HTR-8/SVneo (cell line): ENCODE measurements at regions not wholly inside any gene's neighbourhood (a gene's known extent, or its start where the extent isn't known, plus 50 kb on each side); places are given as distances from the start of the nearest gene placed in this dataset.
"Not testable (repeated sequence)": the region's sequence is repeated elsewhere in the genome, so short reads cannot be mapped to it uniquely, and the experiment has no call there.

Experiments
- DNase-seq: peaks from one replicate; pipeline ENCODE4 v3.0.0; 2011; ENCODE audit warnings: low spot score, mixed read lengths; ENCODE audit not compliant: insufficient read length
- FAIRE-seq: peaks from 2 replicates; lab custom pipeline; 2011; peaks lifted over from hg19 to GRCh38; lab: Jason Lieb, UNC

GRCh38 chr2:21379668-21380067 is 255.9 kb downstream of the TDRD15 start:
- DNase-seq, FAIRE-seq: not testable (repeated sequence)

DNA sequence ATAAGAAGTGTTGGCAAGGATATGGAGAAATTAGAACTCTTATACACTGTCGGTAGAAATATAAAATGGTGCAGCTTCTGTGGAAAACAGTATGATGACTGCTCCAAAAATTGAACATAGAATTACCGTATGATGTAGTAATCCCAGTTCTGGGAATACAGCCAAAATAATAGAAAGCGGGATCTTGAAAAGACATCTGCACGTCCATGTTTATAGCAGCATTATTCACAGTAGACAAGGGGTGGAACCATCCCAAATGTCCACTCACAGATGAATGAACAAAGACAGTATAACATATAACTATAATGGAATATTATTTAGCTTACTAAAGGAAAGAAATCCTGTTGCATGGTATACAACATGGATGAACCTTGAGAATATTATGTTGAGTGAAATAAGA is 257.7 kb downstream of the TDRD15 start:
- FAIRE-seq (no peak), DNase-seq (no peak)

DNA sequence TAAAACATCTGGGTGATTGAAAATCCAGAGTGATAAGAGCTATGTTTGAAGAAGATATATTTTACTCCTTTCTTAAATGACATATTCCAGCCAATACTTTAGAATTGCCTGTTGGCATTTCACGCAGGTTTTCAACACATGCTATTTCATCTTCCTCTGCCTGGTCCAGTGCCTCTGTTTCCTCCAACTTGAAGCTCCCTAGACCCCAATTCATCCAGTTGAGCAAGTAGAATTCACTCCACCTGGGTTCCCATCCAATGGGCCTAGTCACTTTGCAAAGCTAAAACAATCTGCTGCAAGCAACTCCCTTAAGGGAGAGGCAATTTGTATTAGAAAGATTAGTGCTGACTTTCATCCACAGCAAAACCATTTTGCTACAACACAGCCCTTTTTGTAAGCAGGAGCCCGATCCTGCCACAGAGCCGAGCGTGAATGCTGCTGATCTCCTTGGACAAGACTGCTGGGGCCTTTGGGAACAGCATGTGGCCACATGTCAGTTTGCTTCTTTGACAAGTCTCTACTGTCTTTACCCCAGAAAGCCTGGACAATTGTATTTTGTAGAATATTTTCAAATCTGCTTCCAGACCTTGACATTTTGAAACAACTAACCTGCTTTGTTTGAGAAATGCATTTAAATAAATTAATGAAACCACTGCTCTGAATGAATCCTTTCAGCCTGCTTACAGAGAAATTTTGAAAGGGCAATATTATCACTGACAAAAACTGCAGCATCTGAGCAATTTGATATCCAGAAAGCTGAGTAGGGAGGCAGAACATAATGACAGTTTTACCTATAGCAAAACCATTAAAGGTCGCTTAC is 259.1 kb downstream of the TDRD15 start:
- no peak for DNase-seq
- no peak for FAIRE-seq

DNA sequence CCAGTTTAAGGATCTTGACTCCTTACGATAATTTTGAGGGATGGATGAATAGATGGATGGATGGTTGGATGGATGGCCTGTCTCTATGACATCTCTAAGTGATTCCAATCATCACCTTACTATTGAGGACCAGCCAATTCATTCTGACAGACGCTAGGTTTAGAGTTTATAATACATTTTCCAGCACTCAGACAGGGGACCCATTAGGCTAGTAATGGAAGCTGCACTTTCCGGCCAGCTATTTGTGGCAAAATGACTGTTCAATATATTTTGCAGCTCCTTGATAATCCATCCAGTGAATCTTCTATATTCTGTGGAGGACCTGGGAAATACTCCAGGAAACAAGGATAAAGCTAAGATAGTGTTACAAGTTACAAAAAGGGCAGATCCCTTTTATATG is 262.9 kb downstream of the TDRD15 start:
- no peak for FAIRE-seq
- DNase-seq: no peak

DNA sequence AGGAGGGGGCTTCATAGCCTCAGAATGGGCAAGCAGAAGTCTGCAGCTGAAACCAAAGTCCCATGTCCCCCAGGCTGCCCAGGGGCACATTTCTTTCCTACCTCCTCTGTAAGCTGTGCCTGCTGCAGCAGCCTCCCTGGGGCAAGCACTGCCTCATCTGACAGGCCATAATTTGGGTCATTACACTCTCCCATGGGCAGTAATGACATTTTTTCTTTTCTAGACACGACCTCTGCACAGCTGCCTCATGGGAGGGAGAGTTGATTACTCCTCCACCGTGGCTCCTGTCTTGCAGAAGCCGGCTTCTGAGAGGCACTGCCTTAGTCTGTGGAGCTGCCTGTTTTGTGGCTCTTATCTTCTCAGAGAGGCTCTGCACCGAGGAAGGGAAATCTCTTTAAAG is 268.9 kb downstream of the TDRD15 start:
- DNase-seq: no peak
- FAIRE-seq: no peak

DNA sequence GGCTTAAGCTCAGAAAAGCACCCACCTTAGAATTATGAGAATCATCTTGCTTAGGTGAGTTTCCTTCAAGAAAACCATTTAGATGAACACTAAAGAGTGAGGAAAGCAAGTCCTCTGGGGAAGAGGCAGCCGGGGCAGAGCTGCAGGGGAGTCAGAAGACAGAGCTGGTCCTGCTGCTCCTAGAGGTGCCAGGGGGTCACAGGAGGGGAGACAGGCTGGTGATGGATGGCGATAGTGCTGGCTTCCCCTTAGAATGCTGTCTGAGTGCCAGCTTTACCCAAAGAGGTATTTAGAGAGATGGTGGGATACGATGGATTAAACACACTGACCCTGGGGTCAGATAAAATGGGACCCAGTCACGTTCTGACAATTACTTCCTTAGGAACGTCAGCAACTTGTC is 269.4 kb downstream of the TDRD15 start:
- FAIRE-seq (no peak), DNase-seq (no peak)

DNA sequence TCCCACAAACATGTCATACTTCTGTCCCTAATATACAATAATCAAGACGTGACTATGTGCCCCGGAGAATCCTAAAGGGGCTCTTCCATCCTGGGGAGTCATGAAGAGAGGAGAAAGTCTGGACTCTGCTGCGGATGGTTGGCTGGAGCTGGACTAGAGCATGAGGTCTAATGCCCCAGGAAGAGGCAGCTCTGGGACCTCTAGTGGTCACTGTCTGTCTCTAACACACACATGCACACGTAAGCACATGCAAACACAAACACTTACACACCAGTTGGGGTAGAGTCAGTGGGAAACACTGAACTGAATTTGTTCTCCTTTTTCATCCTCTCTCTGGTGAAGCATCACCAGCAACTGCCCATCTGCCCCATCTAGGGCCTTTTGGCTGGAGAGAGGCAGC is 271.6 kb downstream of the TDRD15 start:
- DNase-seq: no peak

GRCh38 chr2:21396252-21396651 is 272.5 kb downstream of the TDRD15 start:
- DNase-seq: no peak

More for the DNA sequence above, 271.6 kb downstream of the TDRD15 start:
- no peak for FAIRE-seq

GRCh38 chr2:21401022-21401698 is 277.4 kb downstream of the TDRD15 start:
- no peak for DNase-seq
- FAIRE-seq: no peak

More at GRCh38 chr2:21396252-21396651, 272.5 kb downstream of the TDRD15 start:
- FAIRE-seq: no peak

- DNase-seq: no peak
These were observed 280.4 kb downstream of the TDRD15 start for GRCh38 chr2:21404137-21404536.

DNA sequence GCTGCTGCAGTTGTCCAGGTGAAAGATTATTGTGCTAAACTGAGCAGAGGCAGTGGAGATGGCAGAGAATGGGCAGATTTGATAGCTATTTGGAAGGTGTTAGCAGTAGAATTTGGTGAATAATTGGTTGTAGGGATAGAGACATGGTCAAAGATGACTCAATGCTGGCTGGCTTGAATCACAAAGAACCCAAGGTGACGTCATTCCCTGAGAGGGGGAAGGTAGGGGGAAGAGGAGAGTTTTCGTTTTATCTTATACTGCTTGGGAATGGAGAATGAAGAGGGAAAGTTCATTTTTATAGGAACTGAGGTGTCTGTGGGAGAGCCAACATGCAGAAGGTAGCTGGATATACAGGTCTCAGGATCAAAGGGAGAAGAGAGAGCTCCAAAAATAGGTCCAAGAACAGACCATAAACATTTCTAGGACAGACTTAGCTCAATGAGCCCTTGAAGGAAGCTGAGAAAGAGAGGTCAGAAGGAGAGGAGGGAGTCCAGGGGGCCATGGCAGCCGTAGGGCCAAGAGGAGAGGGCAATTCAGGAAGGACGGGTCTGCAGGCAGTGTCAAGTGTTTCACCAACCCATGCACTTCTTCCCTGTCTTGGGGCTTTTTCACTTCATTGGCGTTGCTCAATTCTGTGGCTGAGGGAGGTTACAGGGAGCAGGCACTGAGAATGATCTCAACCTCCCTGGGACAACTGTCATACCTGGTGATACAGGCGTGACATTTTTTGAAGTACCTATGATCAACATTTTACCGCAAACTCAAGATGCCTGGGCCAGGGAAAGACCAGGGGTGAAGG is 281.3 kb downstream of the TDRD15 start:
- no peak for DNase-seq
- FAIRE-seq: no peak

More at GRCh38 chr2:21404137-21404536, 280.4 kb downstream of the TDRD15 start:
- peak; percentile 57 for FAIRE-seq

GRCh38 chr2:21406386-21406785 is 282.6 kb downstream of the TDRD15 start:
- DNase-seq (no peak), FAIRE-seq (no peak)

DNA sequence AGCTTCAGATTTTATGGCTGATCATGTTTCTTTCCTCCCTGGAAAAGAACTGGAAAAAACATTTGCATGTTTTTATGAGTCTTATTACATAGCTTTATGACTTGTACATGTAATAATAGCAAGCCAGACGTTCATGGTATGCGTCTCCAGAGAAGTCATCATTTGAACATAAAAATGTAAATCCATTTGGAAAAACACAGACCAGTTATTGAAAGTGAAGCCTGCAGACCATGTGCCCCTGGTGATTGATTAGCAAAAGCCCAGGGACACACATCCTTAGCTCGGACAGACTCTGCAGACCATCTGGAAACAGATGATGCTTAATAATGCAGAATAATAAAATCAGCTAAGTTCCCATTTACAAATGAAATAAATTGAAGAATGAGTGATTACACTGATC is 283.1 kb downstream of the TDRD15 start:
- DNase-seq: no peak
- no peak for FAIRE-seq

GRCh38 chr2:21407851-21408250 is 284.1 kb downstream of the TDRD15 start:
- no peak for FAIRE-seq
- no peak for DNase-seq

GRCh38 chr2:21411741-21412140 is 288.0 kb downstream of the TDRD15 start:
- DNase-seq (no peak), FAIRE-seq (peak; percentile 20)

- FAIRE-seq: no peak
- DNase-seq: no peak
These were observed 289.2 kb downstream of the TDRD15 start for GRCh38 chr2:21412944-21413443.

GRCh38 chr2:21415234-21415633 is 291.5 kb downstream of the TDRD15 start:
- no peak for FAIRE-seq

GRCh38 chr2:21416226-21416625 is 292.5 kb downstream of the TDRD15 start:
- DNase-seq (no peak), FAIRE-seq (no peak)

More at GRCh38 chr2:21415234-21415633, 291.5 kb downstream of the TDRD15 start:
- no peak for DNase-seq

- DNase-seq (no peak), FAIRE-seq (no peak)
These were observed 294.7 kb downstream of the TDRD15 start for GRCh38 chr2:21418456-21418855.

DNA sequence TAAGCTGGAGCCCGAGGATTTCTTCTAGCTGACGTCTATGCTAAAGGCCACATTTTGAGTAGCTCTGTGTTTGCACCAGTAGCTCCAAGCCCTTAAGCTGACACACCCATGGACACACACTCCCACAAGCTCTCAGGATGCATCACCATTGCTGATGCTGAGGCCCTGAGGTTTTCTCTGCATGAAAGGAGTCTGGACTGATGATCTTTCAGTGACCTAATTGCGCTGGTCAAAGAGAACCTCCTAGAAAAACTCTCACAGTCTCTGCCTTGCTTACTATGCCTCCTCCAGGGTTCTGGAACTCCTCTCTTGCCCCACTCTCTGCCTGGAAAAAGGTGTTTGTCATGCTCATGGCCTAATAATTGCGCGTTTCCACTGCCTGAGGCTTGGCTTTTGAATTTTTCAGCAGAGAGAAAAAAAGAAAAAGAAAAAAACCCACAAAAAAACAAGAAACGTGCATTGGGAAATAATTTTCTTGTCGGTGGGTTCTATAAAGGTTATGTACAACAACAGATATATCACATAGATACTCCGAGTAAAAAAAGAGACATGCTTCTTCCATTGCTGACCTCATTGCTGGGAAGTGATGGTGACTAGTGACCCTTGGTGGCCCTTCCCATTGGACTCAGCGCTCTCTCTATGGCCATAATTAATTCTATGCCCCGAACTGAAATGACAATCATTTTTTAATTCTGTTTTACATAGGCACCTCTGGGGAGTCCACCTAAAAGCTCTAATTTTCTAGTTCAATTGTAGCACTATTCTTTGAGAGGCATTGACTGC is 297.0 kb downstream of the TDRD15 start:
- FAIRE-seq (no peak), DNase-seq (no peak)
